H1 (cell line): ENCODE measurements at regions not wholly inside any gene's neighbourhood (a gene's known extent, or its start where the extent isn't known, plus 50 kb on each side); places are given as distances from the start of the nearest gene placed in this dataset.
"Not testable (repeated sequence)": the region's sequence is repeated elsewhere in the genome, so short reads cannot be mapped to it uniquely, and the experiment has no call there.

ENCODE experiments used
- CTCF ChIA-PET: fragments of 300-600 bp; sonication (Branson Sonifier 250); formaldehyde crosslinking; loops from one replicate; lab custom pipeline; 2021; ENCODE audit not compliant: partially characterized antibody; lab: Charles Lee
- POLR2A ChIA-PET: fragments of 300-600 bp; sonication (Branson Sonifier 250); formaldehyde crosslinking; loops from one replicate; lab custom pipeline; 2021; ENCODE audit warnings: inconsistent platforms; ENCODE audit not compliant: partially characterized antibody; lab: Charles Lee
- DNase-seq, 2 experiments: peaks; one replicate each; pipeline versions ENCODE4 v3.0.0 to v3.0.0-alpha.2; 2010 to 2022; ENCODE audit warnings: low spot score in 2 of 2, low read depth in 1 of 2, mixed read lengths in 1 of 2
- FAIRE-seq: peaks from 2 replicates; lab custom pipeline; 2011; peaks lifted over from hg19 to GRCh38; lab: Jason Lieb, UNC
- H2AFZ ChIP-seq: 2 replicates; pipeline ENCODE4 v1.8.1; 2012; ENCODE audit warnings: low read length, inconsistent platforms
- H2AK5ac ChIP-seq: 2 replicates; pipeline ENCODE4 v1.6.1; 2013; ENCODE audit warnings: low read depth, low read length
- H2BK120ac ChIP-seq: replicated peaks from 2 replicates; pipeline ENCODE3; 2013; ENCODE audit warnings: low read depth, low read length, inconsistent platforms
- H2BK12ac ChIP-seq: 2 replicates; pipeline ENCODE4 v1.6.1; 2013; ENCODE audit warnings: low read depth, low read length
- H2BK15ac ChIP-seq: 2 replicates; pipeline ENCODE4 v1.6.1; 2013; ENCODE audit warnings: low read length
- H2BK20ac ChIP-seq: 2 replicates; pipeline ENCODE4 v1.6.1; 2013; ENCODE audit warnings: low read length
- H2BK5ac ChIP-seq: 2 replicates; pipeline ENCODE4 v1.6.1; 2013; ENCODE audit warnings: low read depth, low read length
- H3K14ac ChIP-seq: 2 replicates; pipeline ENCODE4 v1.6.1; 2013; ENCODE audit warnings: inconsistent platforms; ENCODE audit not compliant: insufficient read length
- H3K18ac ChIP-seq: 2 replicates; pipeline ENCODE4 v1.6.1; 2013; ENCODE audit warnings: low read length; ENCODE audit errors: extremely low read depth
- H3K23ac ChIP-seq: 2 replicates; pipeline ENCODE4 v1.6.1; 2013; ENCODE audit warnings: inconsistent platforms; ENCODE audit not compliant: insufficient read length
- H3K23me2 ChIP-seq: 2 replicates; pipeline ENCODE4 v1.6.1; 2013; ENCODE audit warnings: low read depth, low read length
- H3K27ac ChIP-seq: 2 replicates; pipeline ENCODE4 v1.6.1; 2011; ENCODE audit warnings: low read depth, low read length, inconsistent platforms
- H3K27me3 ChIP-seq, 4 experiments: replicated peaks in 1 of 4; 1 replicate in 1 of 4; 2 replicates in 3 of 4; pipeline versions ENCODE4 v1.6.1 to v1.8.1; 2011 to 2013; ENCODE audit warnings: low read length in 3 of 4, mild to moderate bottlenecking in 3 of 4, inconsistent platforms in 2 of 4, mixed read lengths in 2 of 4, moderate library complexity in 1 of 4; ENCODE audit not compliant: control insufficient read depth in 3 of 4, insufficient read depth in 3 of 4; ENCODE audit errors: extremely low read depth in 1 of 4
- H3K36me3 ChIP-seq, 4 experiments: 2 replicates each; pipeline versions ENCODE4 v1.6.1 to v1.8.1; 2011 to 2013; ENCODE audit warnings: mild to moderate bottlenecking in 4 of 4, low read length in 3 of 4, moderate library complexity in 2 of 4, control low read depth in 1 of 4, inconsistent platforms in 1 of 4; ENCODE audit not compliant: insufficient read depth in 4 of 4, control insufficient read depth in 2 of 4
- H3K4ac ChIP-seq: replicated peaks from 2 replicates; pipeline ENCODE3; 2013; ENCODE audit warnings: low read length, low read depth, mixed read lengths, inconsistent platforms; ENCODE audit not compliant: insufficient read length
- H3K4me1 ChIP-seq, 4 experiments: replicated peaks in 1 of 4; 1 replicate in 1 of 4; 2 replicates in 3 of 4; pipeline versions ENCODE4 v1.6.1 to v1.8.1; 2011 to 2013; ENCODE audit warnings: low read length in 3 of 4, inconsistent platforms in 2 of 4, mixed read lengths in 1 of 4; ENCODE audit not compliant: insufficient read depth in 4 of 4, control insufficient read depth in 3 of 4
- H3K4me2 ChIP-seq, 2 experiments: 2 replicates each; pipeline versions ENCODE4 v1.6.1 to v1.8.1; 2011 to 2013; ENCODE audit warnings: low read depth in 2 of 2, low read length in 2 of 2, control low read depth in 1 of 2, inconsistent platforms in 1 of 2, mild to moderate bottlenecking in 1 of 2; ENCODE audit not compliant: insufficient read depth in 1 of 2
- H3K4me3 ChIP-seq, 4 experiments: fragments of 200-600, 300-600 bp in 1 of 4; sonication (generic), shearing (Covaris generic), sonication (Bioruptor Twin) in 1 of 4; 2 replicates each; pipeline versions ENCODE4 v1.5.1 to v1.8.1; 2011 to 2016; ENCODE audit warnings: low read length in 4 of 4, low read depth in 3 of 4, control low read depth in 2 of 4, inconsistent platforms in 2 of 4, mild to moderate bottlenecking in 2 of 4, mixed read lengths in 1 of 4, moderate library complexity in 1 of 4; ENCODE audit not compliant: insufficient read depth in 2 of 4; ENCODE audit errors: extremely low read depth in 1 of 4
- H3K56ac ChIP-seq: replicated peaks from 2 replicates; pipeline ENCODE3; 2013; ENCODE audit warnings: low read depth, mild to moderate bottlenecking, mixed read lengths, low read length, inconsistent platforms; ENCODE audit not compliant: insufficient read length
- H3K79me1 ChIP-seq: 2 replicates; pipeline ENCODE4 v1.6.1; 2013; ENCODE audit warnings: low read depth, low read length, control low read depth
- H3K79me2 ChIP-seq, 2 experiments: 2 replicates each; pipeline versions ENCODE4 v1.6.1 to v1.8.1; 2012 to 2013; ENCODE audit warnings: low read length in 2 of 2, mild to moderate bottlenecking in 2 of 2, inconsistent platforms in 1 of 2; ENCODE audit not compliant: insufficient read depth in 2 of 2, control insufficient read depth in 1 of 2
- H3K9ac ChIP-seq, 4 experiments: replicated peaks in 1 of 4; 1 replicate in 1 of 4; 2 replicates in 3 of 4; pipeline versions ENCODE4 v1.6.1 to v1.8.1; 2011 to 2013; ENCODE audit warnings: low read depth in 3 of 4, low read length in 3 of 4, control low read depth in 2 of 4, mild to moderate bottlenecking in 2 of 4, moderate library complexity in 2 of 4, inconsistent platforms in 1 of 4; ENCODE audit errors: extremely low read depth in 1 of 4
- H3K9me3 ChIP-seq, 2 experiments: 2 replicates each; pipeline versions ENCODE4 v1.6.1 to v1.8.1; 2012 to 2013; ENCODE audit warnings: mild to moderate bottlenecking in 2 of 2, moderate library complexity in 2 of 2, control low read depth in 1 of 2, inconsistent platforms in 1 of 2, low read depth in 1 of 2, low read length in 1 of 2, mixed read lengths in 1 of 2; ENCODE audit not compliant: insufficient read depth in 2 of 2
- H4K20me1 ChIP-seq, 2 experiments: replicated peaks in 1 of 2; 2 replicates each; pipeline versions ENCODE3 to v1.8.1; 2011 to 2013; ENCODE audit warnings: inconsistent platforms in 2 of 2, low read length in 2 of 2, mild to moderate bottlenecking in 1 of 2; ENCODE audit not compliant: insufficient read depth in 2 of 2, control insufficient read depth in 1 of 2
- H4K5ac ChIP-seq: 2 replicates; pipeline ENCODE4 v1.6.1; 2013; ENCODE audit warnings: low read length, low read depth, mixed read lengths, inconsistent platforms; ENCODE audit not compliant: insufficient read length
- H4K8ac ChIP-seq: 2 replicates; pipeline ENCODE4 v1.8.0; 2013; ENCODE audit warnings: mild to moderate bottlenecking, moderate library complexity, low read length, inconsistent platforms; ENCODE audit not compliant: insufficient read depth; ENCODE audit errors: extremely low read depth
- H4K91ac ChIP-seq: replicated peaks from 2 replicates; pipeline ENCODE3; 2013; ENCODE audit warnings: low read length, mixed read lengths, inconsistent platforms; ENCODE audit not compliant: insufficient read length
- WGBS, 2 experiments: shearing (Covaris generic) in 1 of 2; methylation state at CpG; one replicate each; pipeline versions ENCODE4 v1.1.6 to v1.1.7; 2013 to 2015; ENCODE audit warnings: low lambda C conversion rate in 2 of 2, mixed read lengths in 2 of 2, inconsistent platforms in 1 of 2, low coverage in 1 of 2, missing lambda C conversion rate in 1 of 2; ENCODE audit not compliant: insufficient replicate concordance in 2 of 2, insufficient coverage in 1 of 2, insufficient read length in 1 of 2; ENCODE audit errors: extremely low coverage in 1 of 2, missing lambda C conversion rate in 1 of 2; 5-methylcytosine and 5-hydroxymethylcytosine counted together

DNA sequence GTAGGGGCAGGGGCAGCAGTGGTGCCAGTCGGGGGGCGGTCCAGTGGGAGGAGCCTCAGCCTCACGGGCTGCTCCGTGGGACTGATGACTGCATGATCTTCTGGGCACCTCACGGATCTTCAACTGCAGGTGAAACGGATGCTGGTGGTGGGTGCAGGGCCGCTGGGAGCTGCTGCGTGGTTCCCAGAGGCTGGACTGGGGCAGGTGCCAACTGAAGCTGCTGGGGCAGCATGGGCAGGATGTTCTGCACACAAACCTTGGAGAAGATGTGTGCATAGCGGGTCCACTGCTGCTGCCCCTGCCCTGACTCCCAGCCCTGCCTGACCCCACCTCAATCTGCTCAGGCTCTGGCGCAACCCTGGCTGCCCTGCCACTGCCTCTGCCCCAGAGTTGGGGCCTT is 104.2 kb upstream of the TP53BP2 start:
- H3K4me1 ChIP-seq, H3K18ac ChIP-seq, H4K20me1 ChIP-seq, H2BK5ac ChIP-seq, H2BK15ac ChIP-seq, DNase-seq, H3K56ac ChIP-seq, H3K27ac ChIP-seq, H2BK120ac ChIP-seq, FAIRE-seq, CTCF ChIA-PET, H3K9ac ChIP-seq, H2BK12ac ChIP-seq, H4K5ac ChIP-seq, H2AFZ ChIP-seq, H2BK20ac ChIP-seq, H3K79me1 ChIP-seq, H3K36me3 ChIP-seq, H4K8ac ChIP-seq, H3K4me3 ChIP-seq, H3K4me2 ChIP-seq, H3K27me3 ChIP-seq, H3K23me2 ChIP-seq, H3K14ac ChIP-seq, POLR2A ChIA-PET, H3K23ac ChIP-seq, H3K4ac ChIP-seq, H2AK5ac ChIP-seq, H3K9me3 ChIP-seq, H4K91ac ChIP-seq, H3K79me2 ChIP-seq: not testable (repeated sequence)
- WGBS, 2 experiments = 89% methylated on average over 6 of the region's 10 CpGs; no CpG with 5 or more reads in 1 of the 2 experiments

DNA sequence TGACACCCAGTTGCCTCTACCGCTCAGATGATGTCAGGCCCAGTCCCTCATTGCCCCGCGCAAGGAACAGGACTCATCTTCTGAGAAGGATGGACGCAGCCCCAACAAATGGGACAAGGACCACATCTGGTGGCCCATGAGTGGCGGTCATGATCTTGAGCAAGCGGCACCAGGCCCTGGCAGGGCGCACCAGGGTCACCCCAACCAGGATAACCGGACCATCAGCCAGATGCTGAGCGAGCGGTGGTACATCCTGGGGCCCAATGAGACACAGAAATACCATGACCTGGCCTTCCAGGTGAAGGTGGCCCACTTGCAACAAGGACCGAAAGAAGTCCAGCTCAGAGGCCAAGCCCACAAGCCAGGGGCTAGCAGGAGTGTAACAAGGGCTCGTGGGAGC is 102.3 kb upstream of the TP53BP2 start:
- H4K91ac ChIP-seq, H3K4ac ChIP-seq, H3K9ac ChIP-seq, H3K18ac ChIP-seq, H3K4me1 ChIP-seq, H2BK120ac ChIP-seq, H3K79me2 ChIP-seq, CTCF ChIA-PET, H3K9me3 ChIP-seq, H2AK5ac ChIP-seq, H2AFZ ChIP-seq, H2BK20ac ChIP-seq, H4K8ac ChIP-seq, H3K27ac ChIP-seq, H2BK15ac ChIP-seq, H2BK5ac ChIP-seq, H3K56ac ChIP-seq, H3K23ac ChIP-seq, POLR2A ChIA-PET, H3K23me2 ChIP-seq, H3K36me3 ChIP-seq, DNase-seq, FAIRE-seq, H4K20me1 ChIP-seq, H3K4me2 ChIP-seq, H3K4me3 ChIP-seq, H3K14ac ChIP-seq, H2BK12ac ChIP-seq, H4K5ac ChIP-seq, H3K79me1 ChIP-seq, H3K27me3 ChIP-seq: not testable (repeated sequence)
- 88% methylated on average over 5 of the region's 12 CpGs; no CpG with 5 or more reads in 1 of the 2 experiments for WGBS, 2 experiments
